GM18858 (cell line): ENCODE measurements at regions not wholly inside any gene's neighbourhood (a gene's known extent, or its start where the extent isn't known, plus 50 kb on each side); places are given as distances from the start of the nearest gene placed in this dataset.
A peak's percentile ranks its signal among the peaks of the same experiment; 100 is the strongest.
"Not testable (repeated sequence)": the region's sequence is repeated elsewhere in the genome, so short reads cannot be mapped to it uniquely, and the experiment has no call there.

Experiments used
- ATAC-seq: cut with Tn5 transposase; IDR thresholded peaks from one replicate; pipeline ENCODE4 v1.9.1; 2021; ENCODE audit not compliant: unreplicated experiment

GRCh38 chr6:57983603-57984002 lies 666.2 kb downstream of the PRIM2 start:
- ATAC-seq: not testable (repeated sequence)

GRCh38 chr6:57984575-57984974 lies 667.1 kb downstream of the PRIM2 start:
- not testable (repeated sequence) for ATAC-seq

GRCh38 chr6:57985734-57986133 lies 668.3 kb downstream of the PRIM2 start:
- not testable (repeated sequence) for ATAC-seq

- peak; percentile 100 for ATAC-seq
These were observed 669.2 kb downstream of the PRIM2 start for GRCh38 chr6:57986584-57986983.

- ATAC-seq: not testable (repeated sequence)
These were observed 672.2 kb downstream of the PRIM2 start for GRCh38 chr6:57989520-57990080.

- not testable (repeated sequence) for ATAC-seq
These were observed 681.6 kb downstream of the PRIM2 start for GRCh38 chr6:57998858-57999619.

GRCh38 chr6:58000233-58000632 lies 682.8 kb downstream of the PRIM2 start:
- not testable (repeated sequence) for ATAC-seq

- ATAC-seq: not testable (repeated sequence)
These were observed 686.2 kb downstream of the PRIM2 start for GRCh38 chr6:58003417-58004167.

- ATAC-seq: not testable (repeated sequence)
These were observed 690.0 kb downstream of the PRIM2 start for GRCh38 chr6:58007334-58008000.

GRCh38 chr6:58008001-58008335 lies 690.5 kb downstream of the PRIM2 start:
- not testable (repeated sequence) for ATAC-seq

GRCh38 chr6:58011954-58012600 lies 694.6 kb downstream of the PRIM2 start:
- not testable (repeated sequence) for ATAC-seq

GRCh38 chr6:58016614-58017013 lies 699.2 kb downstream of the PRIM2 start:
- ATAC-seq: not testable (repeated sequence)

GRCh38 chr6:58028188-58028587 lies 710.8 kb downstream of the PRIM2 start:
- not testable (repeated sequence) for ATAC-seq

GRCh38 chr6:58038213-58038612 lies 720.8 kb downstream of the PRIM2 start:
- not testable (repeated sequence) for ATAC-seq

GRCh38 chr6:58046584-58046983 lies 729.2 kb downstream of the PRIM2 start:
- not testable (repeated sequence) for ATAC-seq

- ATAC-seq: not testable (repeated sequence)
These were observed 730.0 kb downstream of the PRIM2 start for GRCh38 chr6:58047389-58047788.

GRCh38 chr6:58047865-58048264 lies 730.4 kb downstream of the PRIM2 start:
- not testable (repeated sequence) for ATAC-seq

- ATAC-seq: not testable (repeated sequence)
These were observed 738.2 kb downstream of the PRIM2 start for GRCh38 chr6:58055465-58056176.

GRCh38 chr6:58059701-58060100 lies 742.3 kb downstream of the PRIM2 start:
- ATAC-seq: not testable (repeated sequence)

GRCh38 chr6:58063542-58063941 lies 746.1 kb downstream of the PRIM2 start:
- ATAC-seq: not testable (repeated sequence)
